Pancreas (tissue), 10 donors: ENCODE measurements at regions not wholly inside any gene's neighbourhood (a gene's known extent, or its start where the extent isn't known, plus 50 kb on each side); places are given as distances from the start of the nearest gene placed in this dataset.

Source experiments
- ATAC-seq, 4 donors: fragments of 200-7000 bp; cut with Tn5 transposase; one replicate each; pipeline versions ENCODE4 v1.8.0 to v1.9.1; 2020; ENCODE audit warnings: mild to moderate bottlenecking in 4 of 4, moderate library complexity in 4 of 4
- DNase-seq, 6 donors: peaks; one replicate each; pipeline ENCODE4 v3.0.0-alpha.2; 2020
- FAIRE-seq: peaks from 2 replicates; lab custom pipeline; 2012; peaks lifted over from hg19 to GRCh38; lab: Jason Lieb, UNC
- H3K27ac ChIP-seq, 4 donors: fragments of 200-600 bp; sonication (generic); 1 replicate in 3 of 4; 2 replicates in 1 of 4; pipeline versions ENCODE4 v1.5.0 to v1.8.0; 2020
- H3K27me3 ChIP-seq, 4 donors: fragments of 200-600 bp; one replicate each; pipeline ENCODE4 v1.8.0; 2021
- H3K36me3 ChIP-seq, 3 donors: fragments of 200-600 bp; sonication (generic) in 1 of 3; one replicate each; pipeline versions ENCODE4 v1.5.0 to v1.8.0; 2020 to 2021
- H3K4me1 ChIP-seq, 3 donors: fragments of 200-600 bp; one replicate each; pipeline ENCODE4 v1.8.0; 2021
- H3K4me3 ChIP-seq, 4 donors: fragments of 200-600 bp; sonication (generic) in 2 of 4; one replicate each; pipeline versions ENCODE4 v1.5.0 to v1.8.0; 2020 to 2021
- H3K9me3 ChIP-seq, 4 donors: fragments of 200-600 bp; one replicate each; pipeline ENCODE4 v1.8.0; 2021
- WGBS, 2 donors: extraction: QIAGEN DNeasy Blood & Tissue Kit; methylation state at CpG; one replicate each; pipeline ENCODE4 v1.1.7; 2013; 5-methylcytosine and 5-hydroxymethylcytosine counted together
- intact Hi-C, 3 donors: fragments of 100-400 bp; cut with DNase I; formaldehyde crosslinking; loops; one replicate each; pipeline versions ENCODE4 v1.11.1 to v1.14.2; 2022
- TF ChIP-seq, protein P1 (sequence below), 4 donors: fragments of 200-600 bp; sonication (generic) in 3 of 4; IDR thresholded peaks; one replicate each; pipeline versions ENCODE4 v1.5.0 to v1.8.0; 2021; ENCODE audit warnings: antibody characterized with exemption in 4 of 4
- donor health status: healthy with polysubstance abuse.
- donor health status: DM: no; HTN: no; CAD: no; lungs with moderate emphysema.
- donor health status: DM: no; HTN: no; CAD: no.
- donor health status: control.
- donor health status: control.
- donor health status: Bipolar disorder and iron deficiency.
- donor health status: DM: yes; HTN: yes; CAD: no.
- donor health status: DM: no; HTN: no; CAD: no.
- donor health status: DM: no; HTN: no; CAD: no.
- donor health status: DM: yes; HTN: yes; CAD: no.

DNA sequence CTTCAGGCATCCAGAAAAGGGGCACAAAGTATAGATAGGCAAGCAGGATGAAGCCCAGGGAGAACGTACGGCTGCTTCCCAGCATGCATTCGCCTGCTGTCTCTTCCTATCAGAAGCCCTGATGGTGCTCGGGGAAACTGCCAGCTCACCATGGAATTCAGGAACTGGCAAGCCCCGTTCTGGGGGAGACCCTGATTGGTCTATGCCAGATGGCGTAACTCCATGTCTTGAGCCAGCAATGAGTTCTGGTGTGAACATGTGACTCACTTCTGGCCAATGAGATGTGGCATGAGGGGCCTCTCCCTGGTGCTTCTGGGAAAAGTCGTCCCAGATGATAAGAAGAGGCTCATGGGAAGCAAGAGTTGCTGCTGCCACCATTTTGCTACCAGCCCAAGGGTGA, 270.8 kb downstream of the BCL11B start:
- TF ChIP-seq, protein P1, sequence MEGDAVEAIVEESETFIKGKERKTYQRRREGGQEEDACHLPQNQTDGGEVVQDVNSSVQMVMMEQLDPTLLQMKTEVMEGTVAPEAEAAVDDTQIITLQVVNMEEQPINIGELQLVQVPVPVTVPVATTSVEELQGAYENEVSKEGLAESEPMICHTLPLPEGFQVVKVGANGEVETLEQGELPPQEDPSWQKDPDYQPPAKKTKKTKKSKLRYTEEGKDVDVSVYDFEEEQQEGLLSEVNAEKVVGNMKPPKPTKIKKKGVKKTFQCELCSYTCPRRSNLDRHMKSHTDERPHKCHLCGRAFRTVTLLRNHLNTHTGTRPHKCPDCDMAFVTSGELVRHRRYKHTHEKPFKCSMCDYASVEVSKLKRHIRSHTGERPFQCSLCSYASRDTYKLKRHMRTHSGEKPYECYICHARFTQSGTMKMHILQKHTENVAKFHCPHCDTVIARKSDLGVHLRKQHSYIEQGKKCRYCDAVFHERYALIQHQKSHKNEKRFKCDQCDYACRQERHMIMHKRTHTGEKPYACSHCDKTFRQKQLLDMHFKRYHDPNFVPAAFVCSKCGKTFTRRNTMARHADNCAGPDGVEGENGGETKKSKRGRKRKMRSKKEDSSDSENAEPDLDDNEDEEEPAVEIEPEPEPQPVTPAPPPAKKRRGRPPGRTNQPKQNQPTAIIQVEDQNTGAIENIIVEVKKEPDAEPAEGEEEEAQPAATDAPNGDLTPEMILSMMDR (IDR thresholded peaks at IDR 0.05) = no peak
- 62 to 77% methylated on average over 7 of the region's 7 CpGs for WGBS, 2 donors
- no peak overlapping the region for H3K4me3 ChIP-seq
- intact Hi-C loops = no loop called here
- no peak for ATAC-seq
- H3K27me3 ChIP-seq = peaks cover 0 to 4% (median 0%) of the 10 kb centered on the region in 4 donors
- H3K4me1 ChIP-seq = no peaks in the 10 kb centered on the region
- H3K36me3 ChIP-seq = no peaks in the 10 kb centered on the region
- FAIRE-seq = no peak
- no peak overlapping the region for H3K27ac ChIP-seq
- H3K9me3 ChIP-seq = no peaks in the 10 kb centered on the region
- no peak for DNase-seq

DNA sequence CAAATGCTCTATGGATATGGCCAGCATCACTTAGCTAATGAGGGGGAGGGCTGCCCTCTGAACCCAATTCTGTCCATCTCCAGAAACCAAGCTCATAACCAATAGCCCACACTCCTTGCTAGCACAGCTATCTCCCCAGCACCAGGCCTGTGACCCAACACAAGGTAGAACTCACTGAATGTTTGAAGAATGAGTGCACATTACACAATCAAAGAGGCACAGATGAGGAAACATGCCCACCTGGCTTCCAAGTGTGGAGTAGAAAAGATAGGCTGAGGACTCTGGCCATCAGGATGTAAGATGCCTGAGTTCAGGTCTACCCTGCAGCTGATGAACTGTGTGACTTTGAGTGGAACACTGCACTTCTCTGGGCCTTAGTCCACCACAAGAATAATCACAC, 268.4 kb downstream of the BCL11B start:
- no peak overlapping the region for H3K27ac ChIP-seq
- ATAC-seq (no peak), DNase-seq (no peak), FAIRE-seq (no peak)
- H3K36me3 ChIP-seq = no peaks in the 10 kb centered on the region
- TF ChIP-seq, protein P1 (IDR thresholded peaks at IDR 0.05) = no peak
- no peaks in the 10 kb centered on the region for H3K9me3 ChIP-seq
- intact Hi-C loops = no loop called here
- peaks cover 0 to 4% (median 0%) of the 10 kb centered on the region in 4 donors for H3K27me3 ChIP-seq
- no peak overlapping the region for H3K4me3 ChIP-seq
- H3K4me1 ChIP-seq = no peaks in the 10 kb centered on the region

DNA sequence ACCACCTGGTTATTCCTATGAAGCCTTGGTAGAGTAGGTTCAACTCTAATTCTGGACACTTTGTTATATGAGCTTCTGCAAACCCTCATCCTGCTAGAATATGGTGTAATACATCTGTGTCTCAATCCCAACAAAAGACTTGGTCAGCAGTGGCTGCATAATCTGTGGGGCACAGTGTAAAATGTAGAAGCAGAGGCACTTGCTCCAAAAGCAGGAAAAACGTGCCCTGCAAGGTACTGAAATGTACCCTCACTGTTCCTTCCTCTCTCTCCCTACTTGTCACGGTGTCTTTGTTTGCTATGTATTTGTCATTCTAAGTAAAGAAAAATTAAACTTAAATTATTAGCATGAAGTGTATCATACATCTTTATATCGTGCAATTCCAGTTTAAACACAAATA, 267.9 kb downstream of the BCL11B start:
- H3K9me3 ChIP-seq = no peaks in the 10 kb centered on the region
- TF ChIP-seq, protein P1 (IDR thresholded peaks at IDR 0.05) = no peak
- no peaks in the 10 kb centered on the region for H3K36me3 ChIP-seq
- no peak for DNase-seq
- peaks cover 0 to 4% (median 0%) of the 10 kb centered on the region in 4 donors for H3K27me3 ChIP-seq
- H3K4me3 ChIP-seq = no peak overlapping the region
- intact Hi-C loops = no loop called here
- 24 to 27% methylated on average over 3 of the region's 3 CpGs for WGBS, 2 donors
- no peak for FAIRE-seq
- no peak overlapping the region for H3K27ac ChIP-seq
- no peaks in the 10 kb centered on the region for H3K4me1 ChIP-seq
- ATAC-seq = no peak

DNA sequence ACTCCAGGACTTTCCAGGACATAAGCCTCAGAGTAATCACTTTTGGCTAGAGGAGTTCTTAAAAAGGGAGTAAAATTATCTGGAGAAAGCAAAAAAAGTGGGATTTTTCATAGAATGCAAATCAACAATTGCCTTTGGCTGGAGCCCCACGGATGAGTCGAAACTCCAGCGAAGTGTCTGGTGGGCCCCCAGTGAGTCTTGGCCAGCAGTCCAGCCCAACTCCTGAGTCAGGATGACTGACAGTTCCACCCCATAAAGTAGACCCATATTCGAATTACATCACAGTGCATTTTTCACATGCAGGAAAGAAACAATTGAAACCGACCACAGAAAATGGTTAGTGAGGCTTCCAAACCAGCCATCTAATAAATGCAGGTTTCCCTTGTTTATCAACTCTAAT, 265.7 kb downstream of the BCL11B start:
- no peak for ATAC-seq
- H3K27ac ChIP-seq = no peak overlapping the region
- FAIRE-seq = no peak
- H3K4me3 ChIP-seq = no peak overlapping the region
- no peaks in the 10 kb centered on the region for H3K9me3 ChIP-seq
- TF ChIP-seq, protein P1 (IDR thresholded peaks at IDR 0.05) = no peak
- intact Hi-C loops = no loop called here
- no peaks in the 10 kb centered on the region for H3K36me3 ChIP-seq
- peaks cover 0 to 4% (median 0%) of the 10 kb centered on the region in 4 donors for H3K27me3 ChIP-seq
- no peak for DNase-seq
- no peaks in the 10 kb centered on the region for H3K4me1 ChIP-seq
- WGBS, 2 donors = 75 to 84% methylated on average over 5 of the region's 5 CpGs

DNA sequence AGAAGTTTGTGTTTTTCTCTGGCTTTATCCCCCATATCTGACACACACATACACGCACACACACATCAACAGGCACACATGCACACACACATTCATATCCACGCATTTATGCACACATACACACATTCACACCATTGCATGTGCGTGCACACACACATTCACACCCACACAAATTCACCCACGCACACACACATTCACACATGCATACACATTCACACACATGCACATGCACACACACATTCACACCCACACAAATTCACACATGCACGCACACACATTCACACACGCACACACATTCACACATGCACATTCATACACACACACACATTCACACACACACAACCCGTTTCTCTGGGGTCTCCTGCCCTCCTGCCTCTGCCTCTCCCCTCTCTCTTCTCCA, 264.2 kb downstream of the BCL11B start:
- FAIRE-seq (no peak), ATAC-seq (no peak), DNase-seq (no peak)
- H3K36me3 ChIP-seq = no peaks in the 10 kb centered on the region
- intact Hi-C loops = no loop called here
- no peaks in the 10 kb centered on the region for H3K9me3 ChIP-seq
- WGBS, 2 donors = 77 to 84% methylated on average over 7 of the region's 7 CpGs
- TF ChIP-seq, protein P1 (IDR thresholded peaks at IDR 0.05) = no peak
- H3K4me1 ChIP-seq = no peaks in the 10 kb centered on the region
- H3K4me3 ChIP-seq = no peak overlapping the region
- peaks cover 0 to 4% (median 0%) of the 10 kb centered on the region in 4 donors for H3K27me3 ChIP-seq
- no peak overlapping the region for H3K27ac ChIP-seq
